B cell (primary cell): ENCODE measurements at regions not wholly inside any gene's neighbourhood (a gene's known extent, or its start where the extent isn't known, plus 50 kb on each side); places are given as distances from the start of the nearest gene placed in this dataset.

Experiments used
- ATAC-seq: fragments of 200-7000 bp; cut with Tn5 transposase; one replicate; pipeline ENCODE4 v1.10.0; 2021; ENCODE audit warnings: low read depth, mild to moderate bottlenecking, moderate number of reproducible peaks, moderate library complexity
- CTCF ChIA-PET: fragments of 350-600 bp; sonication (Branson Sonifier 250); formaldehyde crosslinking; loops from one replicate; lab custom pipeline; 2021; ENCODE audit warnings: antibody characterized with exemption, inconsistent platforms; lab: Charles Lee
- POLR2A ChIA-PET: fragments of 350-600 bp; sonication (Branson Sonifier 250); formaldehyde crosslinking; loops from one replicate; lab custom pipeline; 2021; ENCODE audit warnings: antibody characterized with exemption; lab: Charles Lee
- DNase-seq: peaks from one replicate; pipeline ENCODE4 v3.0.0; 2013
- H2AFZ ChIP-seq: 2 replicates; pipeline ENCODE4 v1.6.1; 2012; ENCODE audit warnings: mild to moderate bottlenecking, low read depth, low read length; ENCODE audit not compliant: insufficient read depth, poor library complexity, severe bottlenecking
- H3K27ac ChIP-seq, 2 donors: 1 replicate in 1 of 2; 2 replicates in 1 of 2; pipeline ENCODE4 v1.5.1; 2012 to 2013; ENCODE audit warnings: low read length in 2 of 2, mild to moderate bottlenecking in 2 of 2, moderate library complexity in 1 of 2
- H3K27me3 ChIP-seq, 4 experiments: fragments of 200-600 bp in 1 of 4; sonication (generic) in 1 of 4; replicated peaks in 1 of 4; 1 replicate in 2 of 4; 2 replicates in 2 of 4; pipeline versions ENCODE4 v1.6.1 to v1.7.0; 2013 to 2016; ENCODE audit warnings: low read length in 3 of 4, mild to moderate bottlenecking in 2 of 4, mixed read lengths in 1 of 4, moderate library complexity in 1 of 4; ENCODE audit not compliant: insufficient read depth in 4 of 4, control insufficient read depth in 3 of 4; ENCODE audit errors: control extremely low read depth in 1 of 4
- H3K36me3 ChIP-seq, 2 experiments: replicated peaks in 1 of 2; 1 replicate in 1 of 2; 2 replicates in 1 of 2; pipeline versions ENCODE4 v1.6.1 to v1.7.1; 2013; ENCODE audit warnings: low read length in 1 of 2; ENCODE audit not compliant: insufficient read depth in 2 of 2, control insufficient read depth in 1 of 2; ENCODE audit errors: control extremely low read depth in 1 of 2, extremely low read depth in 1 of 2
- H3K4me1 ChIP-seq, 2 donors: fragments of 200-600 bp in 1 of 2; sonication (generic) in 1 of 2; 1 replicate in 1 of 2; 2 replicates in 1 of 2; pipeline versions ENCODE4 v1.5.1 to v1.6.1; 2013 to 2017; ENCODE audit warnings: low read length in 2 of 2; ENCODE audit not compliant: control insufficient read depth in 2 of 2, insufficient read depth in 2 of 2
- H3K4me2 ChIP-seq: replicated peaks from 2 replicates; pipeline ENCODE3; 2012; ENCODE audit warnings: mild to moderate bottlenecking, low read depth, low read length; ENCODE audit not compliant: poor library complexity, severe bottlenecking
- H3K4me3 ChIP-seq, 5 experiments: fragments of 200-600 bp in 1 of 5; sonication (generic) in 1 of 5; 1 replicate in 3 of 5; 2 replicates in 2 of 5; pipeline versions ENCODE4 v1.5.1 to v1.7.0; 2011 to 2016; ENCODE audit warnings: low read length in 4 of 5, mild to moderate bottlenecking in 4 of 5, low read depth in 2 of 5, control low read depth in 1 of 5, moderate library complexity in 1 of 5; ENCODE audit not compliant: insufficient read depth in 1 of 5; ENCODE audit errors: control extremely low read depth in 1 of 5, extremely low read depth in 1 of 5
- H3K79me2 ChIP-seq: fragments of 200-600 bp; sonication (generic); one replicate; pipeline ENCODE4 v1.6.0; 2016; ENCODE audit warnings: low read length; ENCODE audit not compliant: control insufficient read depth, insufficient read depth
- H3K9ac ChIP-seq: fragments of 200-600 bp; sonication (generic); 2 replicates; pipeline ENCODE4 v1.6.1; 2017; ENCODE audit warnings: mild to moderate bottlenecking, low read length, moderate library complexity
- H3K9me3 ChIP-seq, 3 donors: one replicate each; pipeline versions ENCODE4 v1.6.1 to v1.7.1; 2013; ENCODE audit warnings: low read length in 2 of 3; ENCODE audit not compliant: control insufficient read depth in 2 of 3, insufficient read depth in 1 of 3; ENCODE audit errors: control extremely low read depth in 1 of 3
- H4K20me1 ChIP-seq: 2 replicates; pipeline ENCODE4 v1.6.0; 2012; ENCODE audit warnings: mild to moderate bottlenecking, low read length; ENCODE audit not compliant: insufficient read depth, control insufficient read depth, poor library complexity, severe bottlenecking
- H3K27ac Mint-ChIP-seq: one replicate; pipeline ENCODE4 v1.8.0; 2021; ENCODE audit warnings: mixed read lengths
- H3K27me3 Mint-ChIP-seq: one replicate; pipeline ENCODE4 v1.8.0; 2021; ENCODE audit warnings: mixed read lengths
- H3K4me1 Mint-ChIP-seq: one replicate; pipeline ENCODE4 v1.8.0; 2021; ENCODE audit warnings: mixed read lengths
- H3K4me3 Mint-ChIP-seq: one replicate; pipeline ENCODE4 v1.8.0; 2021; ENCODE audit warnings: mixed read lengths
- H3K9me3 Mint-ChIP-seq: one replicate; pipeline ENCODE4 v1.8.0; 2022; ENCODE audit warnings: mixed read lengths; ENCODE audit not compliant: insufficient read depth
- EZH2 ChIP-seq: IDR thresholded peaks from 2 replicates; pipeline ENCODE4 v1.6.1; 2012; ENCODE audit warnings: borderline replicate concordance, low read depth, mild to moderate bottlenecking, moderate library complexity, low read length; ENCODE audit not compliant: insufficient read depth, poor library complexity, severe bottlenecking
- WGBS: methylation state at CpG from one replicate; pipeline ENCODE4 v1.1.5; 2013; ENCODE audit warnings: missing lambda C conversion rate; ENCODE audit not compliant: insufficient coverage; 5-methylcytosine and 5-hydroxymethylcytosine counted together
- intact Hi-C: fragments of 100-400 bp; cut with micrococcal nuclease; formaldehyde crosslinking; loops from one replicate; pipeline ENCODE4 v1.10.0; 2022
- TF ChIP-seq, protein P1 (sequence below): fragments of 200-600 bp; IDR thresholded peaks from one replicate; pipeline ENCODE4 v1.8.0; 2022; ENCODE audit warnings: antibody characterized with exemption, mild to moderate bottlenecking

DNA sequence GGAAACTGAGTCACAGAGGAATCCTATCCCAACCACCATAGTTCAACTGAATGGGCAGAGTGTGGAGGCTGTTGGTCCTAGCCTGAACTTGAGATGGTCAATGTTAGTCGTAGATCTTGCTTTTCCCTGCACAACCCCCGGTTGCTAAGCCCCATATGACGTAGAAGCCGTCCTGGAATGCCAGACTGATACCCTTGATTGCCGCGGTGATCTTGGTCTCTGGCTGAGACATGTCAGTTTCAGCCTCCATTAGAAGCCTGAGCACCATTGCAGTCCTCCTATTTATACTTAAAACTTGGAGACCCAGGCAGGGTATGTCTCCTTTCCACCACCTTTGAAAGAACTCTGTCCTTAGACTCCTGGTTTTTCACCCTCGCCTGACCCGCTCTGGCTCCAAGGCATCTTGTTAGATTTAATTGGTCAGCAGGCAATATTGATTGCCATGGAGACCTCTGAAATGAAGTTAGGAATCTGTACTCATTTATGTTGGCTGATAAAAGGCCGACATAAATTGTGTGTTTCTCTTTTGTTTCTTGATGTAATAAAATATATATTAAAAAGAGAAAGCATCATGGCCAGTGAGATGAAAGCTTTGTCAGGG, 53.4 kb downstream of the RPLP1 start:
- 97% methylated on average over 6 of the region's 9 CpGs for WGBS
- no peaks in the 10 kb centered on the region for H3K4me1 Mint-ChIP-seq
- TF ChIP-seq, protein P1, sequence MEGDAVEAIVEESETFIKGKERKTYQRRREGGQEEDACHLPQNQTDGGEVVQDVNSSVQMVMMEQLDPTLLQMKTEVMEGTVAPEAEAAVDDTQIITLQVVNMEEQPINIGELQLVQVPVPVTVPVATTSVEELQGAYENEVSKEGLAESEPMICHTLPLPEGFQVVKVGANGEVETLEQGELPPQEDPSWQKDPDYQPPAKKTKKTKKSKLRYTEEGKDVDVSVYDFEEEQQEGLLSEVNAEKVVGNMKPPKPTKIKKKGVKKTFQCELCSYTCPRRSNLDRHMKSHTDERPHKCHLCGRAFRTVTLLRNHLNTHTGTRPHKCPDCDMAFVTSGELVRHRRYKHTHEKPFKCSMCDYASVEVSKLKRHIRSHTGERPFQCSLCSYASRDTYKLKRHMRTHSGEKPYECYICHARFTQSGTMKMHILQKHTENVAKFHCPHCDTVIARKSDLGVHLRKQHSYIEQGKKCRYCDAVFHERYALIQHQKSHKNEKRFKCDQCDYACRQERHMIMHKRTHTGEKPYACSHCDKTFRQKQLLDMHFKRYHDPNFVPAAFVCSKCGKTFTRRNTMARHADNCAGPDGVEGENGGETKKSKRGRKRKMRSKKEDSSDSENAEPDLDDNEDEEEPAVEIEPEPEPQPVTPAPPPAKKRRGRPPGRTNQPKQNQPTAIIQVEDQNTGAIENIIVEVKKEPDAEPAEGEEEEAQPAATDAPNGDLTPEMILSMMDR, result no peak
- no peak for TF ChIP-seq EZH2
- H3K9me3 Mint-ChIP-seq, result no peaks in the 10 kb centered on the region
- no peak overlapping the region for H3K4me3 Mint-ChIP-seq
- Histone ChIP-seq H4K20me1 (no peaks in the 10 kb centered on the region), H3K36me3 (no peaks in the 10 kb centered on the region), H3K4me3 (no peak overlapping the region), H3K27me3 (peaks cover 0 to 15% (median 1%) of the 10 kb centered on the region in 4 experiments), H3K27ac (no peak overlapping the region), H3K4me2 (no peak overlapping the region), H2AFZ (no peak overlapping the region), H3K79me2 (no peaks in the 10 kb centered on the region), H3K9me3 (no peaks in the 10 kb centered on the region), H3K4me1 (no peaks in the 10 kb centered on the region), H3K9ac (no peak overlapping the region)
- no peak overlapping the region for H3K27ac Mint-ChIP-seq
- CTCF ChIA-PET, result interaction anchor here (0.7 kb wide), 1 partner anchor 954 kb away, joined by 3 read pairs; no protein-coding TSS in a partner anchor
- ATAC-seq (no peak), DNase-seq (no peak)
- intact Hi-C loops, result no loop called here
- POLR2A ChIA-PET, result no interaction called here
- H3K27me3 Mint-ChIP-seq, result peaks cover 13% of the 10 kb centered on the region

DNA sequence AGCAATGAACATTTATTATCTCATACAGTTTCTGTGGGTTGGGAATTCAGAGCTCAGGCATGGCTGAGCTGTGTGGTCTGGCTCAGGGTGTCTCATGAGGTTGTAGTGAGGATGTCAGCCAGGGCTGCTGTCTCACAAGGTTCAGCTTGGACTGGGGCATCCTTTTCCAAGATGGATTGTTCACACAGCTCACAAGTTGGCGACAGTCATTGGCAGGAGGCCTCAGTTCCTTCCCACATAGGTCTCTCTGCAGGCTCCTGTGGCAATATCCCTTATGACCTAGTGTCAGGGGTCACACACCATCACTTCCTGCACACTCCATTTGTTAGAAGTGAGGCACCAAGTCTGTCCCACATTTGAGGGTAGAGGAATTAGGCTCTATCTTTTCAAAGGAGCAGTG, 56.0 kb downstream of the RPLP1 start:
- H3K9ac ChIP-seq, result no peak overlapping the region
- H3K4me1 Mint-ChIP-seq, result no peaks in the 10 kb centered on the region
- H2AFZ ChIP-seq, result no peak overlapping the region
- POLR2A ChIA-PET, result no interaction called here
- TF ChIP-seq, protein P1, result no peak
- no peak for TF ChIP-seq EZH2
- no peaks in the 10 kb centered on the region for H3K79me2 ChIP-seq
- no peaks in the 10 kb centered on the region for H3K36me3 ChIP-seq
- H3K9me3 Mint-ChIP-seq, result no peaks in the 10 kb centered on the region
- H3K9me3 ChIP-seq, result no peaks in the 10 kb centered on the region
- H4K20me1 ChIP-seq, result no peaks in the 10 kb centered on the region
- no peak overlapping the region for H3K4me3 Mint-ChIP-seq
- peaks cover 0 to 16% (median 1%) of the 10 kb centered on the region in 4 experiments for H3K27me3 ChIP-seq
- peaks cover 30% of the 10 kb centered on the region for H3K27me3 Mint-ChIP-seq
- WGBS, result 60% methylated on average over 1 of the region's 1 CpG
- H3K4me3 ChIP-seq, result no peak overlapping the region
- no peaks in the 10 kb centered on the region for H3K4me1 ChIP-seq
- no peak overlapping the region for H3K27ac Mint-ChIP-seq
- no peak overlapping the region for H3K27ac ChIP-seq
- intact Hi-C loops, result no loop called here
- ATAC-seq, result no peak
- no peak for DNase-seq
- no peak overlapping the region for H3K4me2 ChIP-seq
- CTCF ChIA-PET, result no interaction called here
